Upper lobe of left lung (tissue), 6 donors: ENCODE measurements at regions not wholly inside any gene's neighbourhood (a gene's known extent, or its start where the extent isn't known, plus 50 kb on each side); places are given as distances from the start of the nearest gene placed in this dataset.
A peak's percentile ranks its signal among the peaks of the same experiment; 100 is the strongest.

ENCODE experiments used
- ATAC-seq, 2 donors: fragments of 200-7000 bp; cut with Tn5 transposase; one replicate each; pipeline ENCODE4 v1.9.1; 2022; ENCODE audit warnings: mild to moderate bottlenecking in 2 of 2, moderate library complexity in 2 of 2; ENCODE audit not compliant: low FRiP score in 2 of 2
- DNase-seq, 2 donors: peaks; one replicate each; pipeline ENCODE4 v3.0.0-alpha.2; 2019 to 2020
- H3K27ac ChIP-seq, 4 donors: fragments of 200-600 bp; sonication (generic); one replicate each; pipeline ENCODE4 v1.5.1; 2016 to 2019
- H3K27me3 ChIP-seq, 4 donors: fragments of 200-600 bp; sonication (generic); one replicate each; pipeline ENCODE4 v1.5.1; 2017 to 2019
- H3K36me3 ChIP-seq, 4 donors: fragments of 200-600 bp; sonication (generic); one replicate each; pipeline ENCODE4 v1.5.1; 2016 to 2019
- H3K4me1 ChIP-seq, 4 donors: fragments of 200-600 bp; sonication (generic); one replicate each; pipeline ENCODE4 v1.5.1; 2018 to 2019
- H3K4me3 ChIP-seq, 4 donors: fragments of 200-600 bp; sonication (generic); one replicate each; pipeline ENCODE4 v1.5.1; 2017 to 2019; ENCODE audit warnings: mild to moderate bottlenecking in 2 of 4, moderate library complexity in 1 of 4
- H3K9me3 ChIP-seq, 4 donors: fragments of 200-600 bp; sonication (generic); one replicate each; pipeline ENCODE4 v1.5.1; 2018 to 2019
- CTCF ChIP-seq, 6 experiments: fragments of 450-650 bp in 4 of 6; fragments of 200-600 bp in 2 of 6; sonication (generic) in 2 of 6; IDR thresholded peaks; one replicate each; pipeline ENCODE4 v1.5.1; 2016 to 2019; ENCODE audit warnings: antibody characterized with exemption in 6 of 6
- EP300 ChIP-seq, 4 donors: sonication (generic); formaldehyde crosslinking; IDR thresholded peaks; one replicate each; pipeline ENCODE4 v1.5.1; 2017; ENCODE audit warnings: antibody characterized with exemption in 4 of 4, control low read depth in 2 of 4
- POLR2A ChIP-seq, 4 donors: fragments of 450-650 bp; IDR thresholded peaks; one replicate each; pipeline ENCODE4 v1.5.1; 2016 to 2017; ENCODE audit warnings: antibody characterized with exemption in 4 of 4, mild to moderate bottlenecking in 2 of 4
- POLR2AphosphoS5 ChIP-seq, 2 donors: sonication (generic); formaldehyde crosslinking; IDR thresholded peaks; one replicate each; pipeline ENCODE4 v1.5.1; 2017; ENCODE audit warnings: antibody characterized with exemption in 2 of 2
- WGBS, 2 donors: methylation state at CpG; one replicate each; pipeline ENCODE4 v1.1.5; 2017 to 2018; 5-methylcytosine and 5-hydroxymethylcytosine counted together
- donor health status: DM: no; HTN: no; CAD: no; lungs with moderate emphysema.
- donor health status: DM: no; HTN: yes; CAD: no; lungs with severe emphysema.

DNA sequence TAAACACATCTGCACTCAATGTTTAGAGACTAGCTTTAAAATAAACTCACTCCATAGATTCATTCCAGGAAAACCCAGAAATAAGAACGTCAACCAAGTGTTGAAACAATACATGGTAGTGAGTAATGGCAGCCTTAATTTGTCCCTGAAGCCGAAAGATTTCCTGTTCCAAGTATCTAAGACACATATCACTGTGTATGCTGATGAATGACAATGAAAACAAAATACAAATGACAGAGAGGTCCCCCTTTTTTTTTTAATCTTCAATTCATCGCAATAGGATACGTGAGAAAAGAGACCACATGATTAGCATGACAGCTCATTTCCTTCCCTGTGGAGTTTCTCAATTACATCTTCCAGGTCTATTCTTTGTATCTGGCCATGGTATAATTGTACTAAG is 160.5 kb upstream of the STK17B start:
- Histone ChIP-seq H3K36me3 (peaks cover 0 to 4% (median 0%) of the 10 kb centered on the region in 4 donors), H3K27ac (peak overlapping the region in 3 of 4 donors; percentile 3 to 82 (median 43)), H3K27me3 (no peaks in the 10 kb centered on the region), H3K4me3 (no peak overlapping the region), H3K4me1 (peaks cover 4 to 15% (median 8%) of the 10 kb centered on the region in 4 donors), H3K9me3 (no peaks in the 10 kb centered on the region)
- WGBS, 2 donors = 13 to 20% methylated on average over 4 of the region's 4 CpGs
- DNase-seq (no peak), ATAC-seq (no peak)
- TF ChIP-seq POLR2A (IDR thresholded peaks at IDR 0.05) (no peak), POLR2AphosphoS5 (IDR thresholded peaks at IDR 0.05) (peak in 1 of 2 donors; percentile 44), EP300 (IDR thresholded peaks at IDR 0.05) (peak in 1 of 4 donors; percentile 25)

DNA sequence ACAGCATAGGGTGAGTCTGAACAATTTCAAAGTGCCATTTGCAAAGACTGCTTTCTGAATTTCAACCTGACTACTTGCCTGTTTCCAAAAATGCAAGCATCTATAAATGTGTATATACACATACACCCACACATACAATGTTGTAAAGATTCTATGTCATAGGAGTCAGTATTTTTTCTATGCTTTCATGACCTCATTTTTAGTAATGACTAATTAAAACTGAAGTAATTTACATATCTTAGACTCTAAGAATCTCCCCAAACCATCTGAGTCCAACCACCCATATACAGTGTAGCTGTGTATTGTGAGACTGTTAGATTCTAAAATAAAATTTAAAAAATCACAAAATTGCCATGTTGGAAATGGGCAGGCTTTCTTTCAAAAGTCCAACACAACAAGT is 162.0 kb upstream of the STK17B start:
- DNase-seq = no peak
- H3K27me3 ChIP-seq = no peaks in the 10 kb centered on the region
- peak overlapping the region in 1 of 4 donors; percentile 37 for H3K27ac ChIP-seq
- peaks cover 4 to 15% (median 8%) of the 10 kb centered on the region in 4 donors for H3K4me1 ChIP-seq
- H3K36me3 ChIP-seq = peaks cover 0 to 4% (median 0%) of the 10 kb centered on the region in 4 donors
- no peaks in the 10 kb centered on the region for H3K9me3 ChIP-seq
- ATAC-seq = no peak
- H3K4me3 ChIP-seq = no peak overlapping the region
- TF ChIP-seq POLR2A (IDR thresholded peaks at IDR 0.05) = no peak
- no peak for TF ChIP-seq POLR2AphosphoS5 (IDR thresholded peaks at IDR 0.05)
- no peak for TF ChIP-seq EP300 (IDR thresholded peaks at IDR 0.05)

- no peaks in the 10 kb centered on the region for H3K9me3 ChIP-seq
- peaks cover 0 to 4% (median 0%) of the 10 kb centered on the region in 4 donors for H3K36me3 ChIP-seq
- peaks cover 4 to 15% (median 8%) of the 10 kb centered on the region in 4 donors for H3K4me1 ChIP-seq
- no peak overlapping the region for H3K4me3 ChIP-seq
- 90% methylated on average over 3 of the region's 3 CpGs for WGBS, 2 donors
- TF ChIP-seq CTCF (IDR thresholded peaks at IDR 0.05) (no peak), POLR2A (IDR thresholded peaks at IDR 0.05) (no peak), EP300 (IDR thresholded peaks at IDR 0.05) (no peak), POLR2AphosphoS5 (IDR thresholded peaks at IDR 0.05) (no peak)
- ATAC-seq = no peak
- H3K27me3 ChIP-seq = no peaks in the 10 kb centered on the region
- no peak overlapping the region for H3K27ac ChIP-seq
- no peak for DNase-seq
Measured at GRCh38 chr2:196334710-196335109, 163.3 kb upstream of the STK17B start.

DNA sequence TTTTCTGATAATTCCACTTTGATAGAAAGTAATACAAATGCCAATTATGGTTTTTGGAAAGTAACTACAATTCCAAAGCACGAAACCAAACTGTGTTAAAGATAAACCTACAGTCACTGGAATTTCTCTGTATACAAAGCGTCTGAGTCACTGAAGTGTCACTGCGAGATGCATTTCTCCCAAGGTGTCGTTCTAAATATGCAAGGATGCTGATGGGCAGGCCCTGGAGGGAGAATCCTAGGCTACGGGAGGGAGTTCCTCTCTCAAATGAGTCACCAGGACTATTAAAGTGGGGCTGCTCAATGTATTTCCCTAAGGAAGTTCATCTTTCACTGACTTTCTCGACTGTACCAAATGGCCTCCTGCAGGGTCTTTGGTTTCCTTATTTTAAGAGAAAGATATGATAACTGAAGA is 163.8 kb upstream of the STK17B start:
- DNase-seq (no peak), ATAC-seq (no peak)
- no peaks in the 10 kb centered on the region for H3K27me3 ChIP-seq
- H3K36me3 ChIP-seq = peaks cover 0 to 4% (median 0%) of the 10 kb centered on the region in 4 donors
- H3K4me1 ChIP-seq = peaks cover 2 to 13% (median 8%) of the 10 kb centered on the region in 4 donors
- no peak overlapping the region for H3K27ac ChIP-seq
- no peak overlapping the region for H3K4me3 ChIP-seq
- TF ChIP-seq POLR2AphosphoS5 (IDR thresholded peaks at IDR 0.05) = no peak
- no peak for TF ChIP-seq CTCF (IDR thresholded peaks at IDR 0.05)
- TF ChIP-seq EP300 (IDR thresholded peaks at IDR 0.05) = no peak
- no peak for TF ChIP-seq POLR2A (IDR thresholded peaks at IDR 0.05)
- no peaks in the 10 kb centered on the region for H3K9me3 ChIP-seq
- 52 to 59% methylated on average over 6 of the region's 6 CpGs for WGBS, 2 donors

GRCh38 chr2:196336207-196336606 is 164.8 kb upstream of the STK17B start:
- peaks cover 0 to 9% (median 5%) of the 10 kb centered on the region in 4 donors for H3K4me1 ChIP-seq
- no peak for TF ChIP-seq POLR2A (IDR thresholded peaks at IDR 0.05)
- H3K9me3 ChIP-seq = no peaks in the 10 kb centered on the region
- H3K27me3 ChIP-seq = no peaks in the 10 kb centered on the region
- DNase-seq (no peak), ATAC-seq (no peak)
- H3K27ac ChIP-seq = no peak overlapping the region
- WGBS, 2 donors = 70 to 84% methylated on average over 6 of the region's 6 CpGs
- H3K4me3 ChIP-seq = no peak overlapping the region
- H3K36me3 ChIP-seq = peaks cover 0 to 6% (median 0%) of the 10 kb centered on the region in 4 donors

GRCh38 chr2:196336715-196337114 is 165.3 kb upstream of the STK17B start:
- H3K27ac ChIP-seq = no peak overlapping the region
- no peak for ATAC-seq
- 50 to 67% methylated on average over 4 of the region's 4 CpGs for WGBS, 2 donors
- TF ChIP-seq EP300 (IDR thresholded peaks at IDR 0.05) (no peak), CTCF (IDR thresholded peaks at IDR 0.05) (no peak), POLR2AphosphoS5 (IDR thresholded peaks at IDR 0.05) (no peak), POLR2A (IDR thresholded peaks at IDR 0.05) (no peak)
- peaks cover 0 to 10% (median 3%) of the 10 kb centered on the region in 4 donors for H3K4me1 ChIP-seq
- H3K9me3 ChIP-seq = no peaks in the 10 kb centered on the region
- no peaks in the 10 kb centered on the region for H3K27me3 ChIP-seq
- peaks cover 0 to 6% (median 0%) of the 10 kb centered on the region in 4 donors for H3K36me3 ChIP-seq
- no peak for DNase-seq
- H3K4me3 ChIP-seq = no peak overlapping the region
